ENCODE measurements at regions not wholly inside any gene's neighbourhood (a gene's known extent, or its start where the extent isn't known, plus 50 kb on each side); places are given as distances from the start of the nearest gene placed in this dataset.

GRCh38 chr7:68421712-68422111 lies 1176.6 kb upstream of the AUTS2 start (continued):
- no peak for TF ChIP-seq TAF1 (conservative IDR thresholded peaks at IDR 0.05)
- TF ChIP-seq FOXA1 (IDR thresholded peaks at IDR 0.05): no peak
- no peak for TF ChIP-seq JUND (IDR thresholded peaks at IDR 0.05)
- no peak for TF ChIP-seq SP1 (IDR thresholded peaks at IDR 0.05)
- no peak for TF ChIP-seq HNF4G (IDR thresholded peaks at IDR 0.05)

- WGBS: 74% methylated on average over 4 of the region's 4 CpGs
- H3K4me3 ChIP-seq (ENCODE audit: low read depth in 1 of 3, low read length in 3 of 3): no peak overlapping the region
- H3K27me3 ChIP-seq (ENCODE audit: control insufficient read depth in 4 of 4, insufficient read depth in 4 of 4, low read length in 3 of 4): no peaks in the 10 kb centered on the region
- no peaks in the 10 kb centered on the region for H3K9me3 ChIP-seq (ENCODE audit: control insufficient read depth in 4 of 4, low read length in 3 of 4)
- H3K9ac ChIP-seq (ENCODE audit: low read depth in 1 of 2, low read length in 2 of 2): no peak overlapping the region
- no peaks in the 10 kb centered on the region for H3K36me3 ChIP-seq (ENCODE audit: control insufficient read depth in 4 of 4, insufficient read depth in 3 of 4, low read depth in 1 of 4, low read length in 3 of 4)
- H3K4me1 ChIP-seq (ENCODE audit: control insufficient read depth in 4 of 4, insufficient read depth in 4 of 4, low read length in 3 of 4): no peaks in the 10 kb centered on the region
- no peak overlapping the region for H3K27ac ChIP-seq (ENCODE audit: low read depth in 1 of 2, low read length in 2 of 2)
- DNase-seq (ENCODE audit: low spot score): no peak
- TF ChIP-seq GABPA (IDR thresholded peaks at IDR 0.05 in 1 of 2, conservative IDR thresholded peaks at IDR 0.05 in 1 of 2) (no peak), NR2F2 (IDR thresholded peaks at IDR 0.05) (no peak), HNF4A (conservative IDR thresholded peaks at IDR 0.05) (no peak), RAD21 (IDR thresholded peaks at IDR 0.05) (no peak), CTCF (IDR thresholded peaks at IDR 0.05; ENCODE audit: low read depth, low read length, missing input control) (no peak), EGR1 (IDR thresholded peaks at IDR 0.05; ENCODE audit: low read depth in 2 of 2) (no peak), HNF4G (IDR thresholded peaks at IDR 0.05) (no peak), MAX (IDR thresholded peaks at IDR 0.05) (no peak), ATF3 (IDR thresholded peaks at IDR 0.05) (no peak), YY1 (IDR thresholded peaks at IDR 0.05) (no peak), ZBTB33 (IDR thresholded peaks at IDR 0.05) (no peak), RXRA (IDR thresholded peaks at IDR 0.05) (no peak), SP1 (IDR thresholded peaks at IDR 0.05) (no peak), FOXA2 (IDR thresholded peaks at IDR 0.05) (no peak), REST (IDR thresholded peaks at IDR 0.05) (no peak), FOXA1 (IDR thresholded peaks at IDR 0.05) (no peak)
Observed at GRCh38 chr7:68422281-68422680, 1176.0 kb upstream of the AUTS2 start.
